Uterus (tissue), 3 donors: ENCODE measurements at regions not wholly inside any gene's neighbourhood (a gene's known extent, or its start where the extent isn't known, plus 50 kb on each side); places are given as distances from the start of the nearest gene placed in this dataset.
"Not testable (repeated sequence)": the region's sequence is repeated elsewhere in the genome, so short reads cannot be mapped to it uniquely, and the experiment has no call there.

ENCODE experiments used
- DNase-seq, 2 donors: peaks; one replicate each; pipeline ENCODE4 v3.0.0-alpha.2; 2019 to 2020
- H3K27ac ChIP-seq, 2 donors: fragments of 200-600 bp; sonication (generic); 1 replicate in 1 of 2; 2 replicates in 1 of 2; pipeline ENCODE4 v1.5.1; 2016 to 2018
- H3K27me3 ChIP-seq, 2 donors: fragments of 200-600 bp; sonication (generic); one replicate each; pipeline ENCODE4 v1.5.1; 2018 to 2019; ENCODE audit warnings: control low read depth in 1 of 2
- H3K36me3 ChIP-seq, 2 donors: fragments of 200-600 bp; sonication (generic); one replicate each; pipeline ENCODE4 v1.5.1; 2019; ENCODE audit warnings: control low read depth in 1 of 2
- H3K4me1 ChIP-seq, 2 donors: fragments of 200-600 bp; sonication (generic); one replicate each; pipeline ENCODE4 v1.5.1; 2018 to 2019; ENCODE audit warnings: control low read depth in 1 of 2
- H3K4me3 ChIP-seq, 2 donors: fragments of 200-600 bp; sonication (generic); 1 replicate in 1 of 2; 2 replicates in 1 of 2; pipeline ENCODE4 v1.5.1; 2018 to 2019; ENCODE audit warnings: mild to moderate bottlenecking in 1 of 2
- H3K9me3 ChIP-seq, 2 donors: fragments of 200-600 bp; sonication (generic); one replicate each; pipeline ENCODE4 v1.5.1; 2019; ENCODE audit warnings: control low read depth in 1 of 2
- CTCF ChIP-seq, 4 experiments: fragments of 200-600 bp in 2 of 4; fragments of 450-650 bp in 2 of 4; sonication (generic) in 2 of 4; IDR thresholded peaks; one replicate each; pipeline ENCODE4 v1.5.1; 2016 to 2019; ENCODE audit warnings: antibody characterized with exemption in 4 of 4, mild to moderate bottlenecking in 2 of 4, moderate library complexity in 1 of 4
- POLR2A ChIP-seq, 2 donors: fragments of 450-650 bp; IDR thresholded peaks; one replicate each; pipeline ENCODE4 v1.6.1; 2016; ENCODE audit warnings: antibody characterized with exemption in 2 of 2, mild to moderate bottlenecking in 1 of 2, moderate library complexity in 1 of 2
- intact Hi-C: fragments of 100-400 bp; cut with DNase I; formaldehyde crosslinking; loops from one replicate; pipeline ENCODE4 v1.15.1; 2023; ENCODE audit warnings: low total_unique reads
- donor health status: DM: yes; HTN: yes; CAD: no.

DNA sequence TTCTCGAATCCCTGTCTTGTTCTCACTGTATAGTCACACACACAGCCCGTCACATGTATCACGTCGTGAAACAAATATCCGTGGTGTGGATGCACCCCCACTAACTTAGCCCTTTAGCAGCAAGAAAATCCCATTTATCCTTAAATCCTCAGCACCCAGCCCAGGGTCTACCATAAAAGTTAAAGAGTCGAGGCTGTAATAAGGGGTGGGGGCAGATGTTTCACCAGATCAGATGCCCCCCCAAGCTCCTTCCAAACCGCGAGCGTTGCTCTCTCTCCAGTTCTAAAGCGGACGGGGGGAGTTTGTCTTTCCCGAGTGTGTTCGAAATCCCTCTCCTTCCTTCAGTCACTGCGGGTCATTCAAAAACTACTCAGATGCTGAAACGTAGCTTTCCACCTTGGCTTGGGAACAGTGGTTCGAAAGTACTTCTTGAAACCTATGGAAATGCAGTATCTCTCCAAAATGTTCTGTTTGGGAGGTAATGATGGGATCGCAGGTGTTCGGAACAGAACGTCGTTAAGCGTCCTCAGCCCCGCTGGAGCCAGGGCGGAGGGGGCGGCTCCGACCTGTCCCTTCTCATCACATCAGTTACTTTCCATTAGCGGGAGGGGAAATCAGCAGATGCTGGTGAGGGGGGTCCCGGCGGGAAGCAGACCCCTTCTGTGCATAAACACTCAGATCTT is 156.2 kb downstream of the BRD1 start:
- H3K27ac ChIP-seq, result no peak overlapping the region
- DNase-seq, result no peak
- H3K9me3 ChIP-seq, result no peaks in the 10 kb centered on the region
- H3K36me3 ChIP-seq, result no peaks in the 10 kb centered on the region
- intact Hi-C loops, result no loop called here
- peaks cover 0 to 10% of the 10 kb centered on the region in 2 donors for H3K27me3 ChIP-seq
- no peaks in the 10 kb centered on the region for H3K4me1 ChIP-seq
- no peak for TF ChIP-seq CTCF (IDR thresholded peaks at IDR 0.05)
- no peak for TF ChIP-seq POLR2A (IDR thresholded peaks at IDR 0.05)
- H3K4me3 ChIP-seq, result no peak overlapping the region

DNA sequence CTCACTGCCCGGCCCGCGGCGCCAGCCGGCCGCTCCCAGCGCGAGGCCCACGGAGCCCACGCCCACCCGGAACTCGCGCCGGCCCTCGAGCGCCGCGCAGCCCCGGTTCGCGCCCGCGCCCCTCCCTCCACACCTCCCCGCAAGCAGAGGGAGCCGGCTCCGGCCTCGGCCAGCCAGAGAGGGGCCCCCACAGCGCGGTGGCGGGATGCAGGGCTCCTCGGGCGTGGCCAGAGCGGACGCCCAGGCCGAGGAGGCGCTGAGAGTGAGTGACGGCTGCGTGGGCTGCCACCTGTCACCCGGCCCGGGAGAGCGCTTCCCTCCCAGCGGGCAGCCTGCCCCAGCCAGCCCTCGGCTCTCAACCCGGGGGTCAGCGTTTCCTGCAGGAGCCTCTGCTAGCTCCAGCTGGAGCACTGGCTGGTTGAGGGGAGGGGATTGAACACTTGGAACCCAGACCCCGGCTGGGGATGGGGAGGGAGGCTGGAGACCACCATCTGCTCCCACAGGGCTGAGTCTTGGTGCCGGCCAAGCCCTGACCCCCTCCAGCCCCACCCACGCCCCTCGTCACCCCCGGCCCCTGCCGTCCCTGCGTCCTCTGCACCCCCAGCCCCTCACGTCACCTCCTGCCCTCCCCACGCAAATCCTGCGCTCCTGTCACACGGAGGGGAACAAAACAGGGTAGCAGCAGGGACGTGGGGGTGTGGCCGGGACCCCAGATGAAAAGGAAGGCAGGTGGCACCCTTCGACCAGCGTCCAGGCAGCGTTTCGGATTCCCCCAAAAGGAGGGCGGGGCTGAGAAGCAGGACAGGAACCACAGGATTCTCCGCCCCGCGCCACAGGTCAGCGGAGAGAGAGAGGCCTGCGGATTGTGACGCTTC is 157.0 kb downstream of the BRD1 start:
- Histone ChIP-seq H3K27ac (no peak overlapping the region), H3K36me3 (no peaks in the 10 kb centered on the region), H3K9me3 (no peaks in the 10 kb centered on the region), H3K4me1 (no peaks in the 10 kb centered on the region), H3K4me3 (no peak overlapping the region), H3K27me3 (peaks cover 0 to 10% of the 10 kb centered on the region in 2 donors)
- intact Hi-C loops, result no loop called here
- DNase-seq, result no peak
- TF ChIP-seq CTCF (IDR thresholded peaks at IDR 0.05) (no peak), POLR2A (IDR thresholded peaks at IDR 0.05) (no peak)

DNA sequence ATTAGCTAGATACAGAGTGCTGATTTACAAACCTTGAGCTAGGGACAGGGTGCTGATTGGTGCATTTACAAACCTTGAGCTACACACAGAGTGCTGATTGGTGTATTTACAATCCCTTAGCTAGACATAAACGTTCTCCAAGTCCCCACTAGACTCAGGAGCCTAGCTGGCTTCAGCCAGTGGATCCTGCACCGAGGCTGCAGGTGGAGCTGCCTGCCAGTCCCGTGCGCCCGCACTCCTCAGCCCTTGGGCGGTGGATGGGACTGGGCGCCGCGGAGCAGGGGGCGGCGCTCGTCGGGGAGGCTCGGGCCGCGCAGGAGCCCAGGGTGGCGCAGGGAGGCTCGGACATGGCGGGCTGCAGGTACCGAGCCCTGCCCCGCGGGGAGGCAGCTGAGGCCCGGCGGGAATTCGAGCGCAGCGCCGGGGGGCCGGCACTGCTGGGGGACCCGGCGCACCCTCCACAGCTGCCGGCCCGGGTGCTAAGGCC is 157.7 kb downstream of the BRD1 start:
- H3K9me3 ChIP-seq, H3K4me3 ChIP-seq, DNase-seq, H3K27ac ChIP-seq, intact Hi-C loops, H3K36me3 ChIP-seq, H3K4me1 ChIP-seq: not testable (repeated sequence)
- peaks cover 0 to 10% of the 10 kb centered on the region in 2 donors for H3K27me3 ChIP-seq

DNA sequence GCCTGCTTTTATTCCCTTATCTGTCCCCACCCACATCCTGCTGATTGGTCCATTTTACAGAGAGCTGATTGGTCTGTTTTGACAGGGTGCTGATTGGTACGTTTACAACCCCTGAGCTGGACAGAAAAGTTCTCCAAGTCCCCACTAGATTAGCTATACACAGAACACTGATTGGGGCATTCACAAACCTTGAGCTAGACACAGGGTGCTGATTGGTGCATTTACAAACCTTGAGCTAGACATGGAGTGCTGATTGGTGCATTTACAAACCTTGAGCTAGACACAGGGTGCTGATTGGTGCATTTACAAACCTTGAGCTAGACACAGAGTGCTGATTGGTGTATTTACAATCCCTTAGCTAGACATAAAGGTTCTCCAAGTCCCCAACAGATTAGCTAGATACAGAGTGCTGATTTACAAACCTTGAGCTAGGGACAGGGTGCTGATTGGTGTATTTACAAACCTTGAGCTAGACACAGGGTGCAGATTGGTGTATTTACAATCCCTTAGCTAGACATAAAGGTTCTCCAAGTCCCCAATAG is 158.2 kb downstream of the BRD1 start:
- H3K4me3 ChIP-seq, DNase-seq, H3K4me1 ChIP-seq, H3K9me3 ChIP-seq, H3K36me3 ChIP-seq, H3K27ac ChIP-seq, intact Hi-C loops: not testable (repeated sequence)
- H3K27me3 ChIP-seq, result peaks cover 0 to 10% of the 10 kb centered on the region in 2 donors

DNA sequence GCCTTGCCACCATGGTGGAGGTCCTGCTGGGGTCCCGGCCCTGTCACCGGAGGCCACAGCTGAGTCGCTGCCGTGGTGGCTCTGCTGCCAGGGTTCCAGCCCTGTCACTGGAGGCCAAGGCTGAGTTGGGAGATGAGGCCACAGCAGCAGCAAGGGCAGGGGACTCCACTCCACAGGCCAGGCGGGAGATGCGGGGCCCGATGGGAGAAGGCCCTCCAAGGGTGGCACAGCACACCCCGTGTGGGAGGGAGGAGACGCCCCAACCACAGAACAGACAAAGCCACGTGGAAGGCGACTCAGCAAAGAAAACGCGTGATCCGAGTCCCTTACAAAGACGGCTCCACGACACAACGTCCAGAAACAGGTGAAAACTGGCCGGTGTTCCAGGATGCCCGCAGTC is 159.3 kb downstream of the BRD1 start:
- Histone ChIP-seq H3K4me3 (no peak overlapping the region), H3K9me3 (no peaks in the 10 kb centered on the region), H3K36me3 (no peaks in the 10 kb centered on the region), H3K27me3 (peaks cover 0 to 10% of the 10 kb centered on the region in 2 donors), H3K4me1 (no peaks in the 10 kb centered on the region), H3K27ac (no peak overlapping the region)
- no peak for DNase-seq
- TF ChIP-seq POLR2A (IDR thresholded peaks at IDR 0.05) (no peak), CTCF (IDR thresholded peaks at IDR 0.05) (no peak)
- intact Hi-C loops, result no loop called here

- no peaks in the 10 kb centered on the region for H3K9me3 ChIP-seq
- H3K27me3 ChIP-seq, result peaks cover 0 to 10% of the 10 kb centered on the region in 2 donors
- intact Hi-C loops, result no loop called here
- no peaks in the 10 kb centered on the region for H3K36me3 ChIP-seq
- TF ChIP-seq CTCF (IDR thresholded peaks at IDR 0.05) (no peak), POLR2A (IDR thresholded peaks at IDR 0.05) (no peak)
- peak overlapping the region in 1 of 2 donors; percentile 35 for H3K27ac ChIP-seq
- no peak for DNase-seq
- no peaks in the 10 kb centered on the region for H3K4me1 ChIP-seq
- H3K4me3 ChIP-seq, result no peak overlapping the region
These were observed 160.4 kb downstream of the BRD1 start for GRCh38 chr22:49667236-49667635.
